ENCODE measurements at regions not wholly inside any gene's neighbourhood (a gene's known extent, or its start where the extent isn't known, plus 50 kb on each side); places are given as distances from the start of the nearest gene placed in this dataset.

GRCh38 chr13:84543962-84544361 lies 661.7 kb upstream of the SLITRK1 start:
- Histone ChIP-seq H3K9me3 (replicated peaks; ENCODE audit: control insufficient read depth, insufficient read depth, low read length) (no peaks in the 10 kb centered on the region), H3K27ac (ENCODE audit: control insufficient read depth, insufficient read depth) (no peak overlapping the region), H3K27me3 (replicated peaks in 1 of 2; ENCODE audit: control insufficient read depth in 2 of 2, insufficient read depth in 2 of 2, low read length in 1 of 2) (no peaks in the 10 kb centered on the region), H4K20me1 (ENCODE audit: control insufficient read depth, insufficient read depth) (no peaks in the 10 kb centered on the region), H3K4me3 (no peak overlapping the region), H3K36me3 (ENCODE audit: control insufficient read depth in 2 of 2, insufficient read depth in 2 of 2, low read length in 1 of 2) (no peaks in the 10 kb centered on the region), H3K4me2 (ENCODE audit: control insufficient read depth, insufficient read depth) (no peak overlapping the region), H3K9ac (ENCODE audit: control insufficient read depth, insufficient read depth, low read length) (no peak overlapping the region), H3K4me1 (ENCODE audit: control insufficient read depth, insufficient read depth, low read length) (no peaks in the 10 kb centered on the region), H3K79me2 (ENCODE audit: control insufficient read depth, insufficient read depth, low read length) (no peaks in the 10 kb centered on the region), H2AFZ (ENCODE audit: control insufficient read depth, low read depth, low read length) (no peak overlapping the region)
- POLR2A ChIA-PET = no interaction called here
- CTCF ChIA-PET = no interaction called here
- intact Hi-C loops (cut with micrococcal nuclease; ENCODE audit: unreplicated experiment) = no loop called here
- in situ Hi-C loops (cut with MboI) = no loop called here
- FAIRE-seq (no peak), DNase-seq (ENCODE audit: low read depth, low spot score) (no peak), ATAC-seq (no peak)
- WGBS (ENCODE audit: insufficient coverage, insufficient replicate concordance, low lambda C conversion rate, missing lambda C conversion rate) = 89% methylated on average over 3 of the region's 3 CpGs
- SMC1A ChIA-PET (ENCODE audit: uncharacterized antibody, unreplicated experiment) = interaction anchor here (0.7 kb wide), 1 partner anchor 21 kb away, joined by 3 read pairs; no protein-coding TSS in a partner anchor
- TF ChIP-seq SMAD1 (IDR thresholded peaks at IDR 0.05; ENCODE audit: low read depth, partially characterized antibody) = no peak
- no peak for TF ChIP-seq IRF5 (IDR thresholded peaks at IDR 0.05; ENCODE audit: borderline replicate concordance)
- TF ChIP-seq ZNF207 (IDR thresholded peaks at IDR 0.05; ENCODE audit: borderline replicate concordance) = no peak
- no peak for TF ChIP-seq ZNF622 (IDR thresholded peaks at IDR 0.05)
- TF ChIP-seq, protein P1, sequence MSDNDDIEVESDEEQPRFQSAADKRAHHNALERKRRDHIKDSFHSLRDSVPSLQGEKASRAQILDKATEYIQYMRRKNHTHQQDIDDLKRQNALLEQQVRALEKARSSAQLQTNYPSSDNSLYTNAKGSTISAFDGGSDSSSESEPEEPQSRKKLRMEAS (IDR thresholded peaks at IDR 0.05; ENCODE audit: low read depth, low read length) = no peak
- no peak for TF ChIP-seq IKZF1 (conservative IDR thresholded peaks at IDR 0.05)
- no peak for TF ChIP-seq CREM (IDR thresholded peaks at IDR 0.05; ENCODE audit: low read depth)
- no peak for TF ChIP-seq MYB (IDR thresholded peaks at IDR 0.05; ENCODE audit: borderline replicate concordance, low read depth, low read length)
- TF ChIP-seq PAX5 (IDR thresholded peaks at IDR 0.05; ENCODE audit: borderline replicate concordance, low read depth, low read length) = no peak
- no peak for TF ChIP-seq ZBTB33 (IDR thresholded peaks at IDR 0.05)
- no TSS peak for BruUV-seq (replicated peaks)
- RAD21 ChIA-PET (ENCODE audit: unreplicated experiment) = no interaction called here
